ENCODE measurements at regions not wholly inside any gene's neighbourhood (a gene's known extent, or its start where the extent isn't known, plus 50 kb on each side); places are given as distances from the start of the nearest gene placed in this dataset.
A peak's percentile ranks its signal among the peaks of the same experiment; 100 is the strongest.

DNA sequence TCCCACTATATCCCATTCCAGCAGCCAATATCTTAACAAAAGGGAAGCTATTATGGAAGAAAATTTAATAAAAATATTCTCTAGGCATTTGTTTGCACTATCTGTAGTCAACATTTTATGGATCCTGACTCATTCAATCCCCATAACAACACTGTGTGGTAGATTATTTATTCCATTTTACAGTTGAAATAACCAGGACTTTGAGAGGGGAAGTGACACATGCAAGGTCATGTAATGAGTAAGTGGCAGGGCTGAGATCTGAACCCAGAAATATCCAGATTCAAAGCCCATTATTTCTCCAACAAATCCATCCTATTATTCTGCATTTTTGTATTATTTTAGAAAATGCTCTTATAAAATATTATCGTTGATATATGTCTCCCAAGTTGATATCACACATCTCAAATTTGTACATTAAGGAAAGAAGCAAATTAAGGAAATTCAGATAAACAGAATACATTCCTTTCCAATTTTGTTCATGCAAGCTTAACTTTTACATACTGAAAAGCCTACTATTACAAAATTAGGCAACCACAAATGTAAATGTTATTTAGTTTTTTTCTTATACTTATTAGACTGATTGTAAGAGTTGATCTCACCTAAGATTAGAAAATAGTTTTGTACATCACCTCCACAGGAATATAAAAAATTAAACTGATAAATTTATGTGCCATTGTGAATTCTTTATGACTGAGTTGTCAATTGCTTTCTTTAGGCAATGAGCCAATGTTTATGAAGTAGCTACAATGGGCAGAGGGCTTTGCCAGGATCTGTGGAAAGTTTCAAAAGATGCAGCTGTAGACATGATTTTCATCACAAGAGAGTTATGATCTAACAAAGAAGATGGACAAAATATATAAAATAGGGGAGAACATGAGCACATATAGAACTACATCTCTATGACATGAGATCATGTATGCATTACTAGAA, 55.1 kb upstream of the E2F7 start:
- Histone ChIP-seq H2AFZ (ENCODE audit: low read depth, low read length) (peak overlapping the region; percentile 53), H4K20me1 (replicated peaks; ENCODE audit: control insufficient read depth, extremely low read depth, insufficient read depth, low read length) (no peaks in the 10 kb centered on the region), H3K9me3 (replicated peaks; ENCODE audit: control insufficient read depth, insufficient read depth, low read length) (no peaks in the 10 kb centered on the region), H3K27me3 (ENCODE audit: control insufficient read depth in 2 of 2, insufficient read depth in 2 of 2, low read length in 2 of 2) (no peaks in the 10 kb centered on the region), H3K36me3 (ENCODE audit: control insufficient read depth in 2 of 2, extremely low read depth in 1 of 2, insufficient read depth in 2 of 2, low read length in 2 of 2) (no peaks in the 10 kb centered on the region), H3K9me1 (replicated peaks; ENCODE audit: control insufficient read depth, extremely low read depth, insufficient read depth, low read length) (no peaks in the 10 kb centered on the region), H3K4me2 (ENCODE audit: insufficient read depth, low read length) (peak overlapping the region; percentile 85), H3K79me2 (ENCODE audit: control insufficient read depth, insufficient read depth, low read length) (no peaks in the 10 kb centered on the region), H3K4me3 (replicated peaks in 1 of 3; ENCODE audit: insufficient read depth in 1 of 3, low read depth in 1 of 3, low read length in 3 of 3) (no peak overlapping the region), H3K4me1 (ENCODE audit: control insufficient read depth, extremely low read depth, insufficient read depth, low read length) (peaks cover 59% of the 10 kb centered on the region), H3K27ac (ENCODE audit: insufficient read depth, low read depth, low read length) (peak overlapping the region; percentile 96), H3K9ac (replicated peaks; ENCODE audit: extremely low read depth, insufficient read depth, low read length) (peak overlapping the region; percentile 84)
- dilution Hi-C loops (cut with MboI; ENCODE audit: extremely low pct_ligation_motif_present, low sequenced_read_pairs) = no loop called here
- intact Hi-C loops (cut with micrococcal nuclease) = loop anchor here (1.0 to 5.0 kb wide), 7 partner anchors 17 to 820 kb away; partner anchors contain the start of gene E2F7
- POLR2A ChIA-PET = interaction anchor here (0.7 kb wide), 1 partner anchor 18 kb away, joined by 3 read pairs; no protein-coding TSS in a partner anchor
- CTCF ChIA-PET = interaction anchor here (0.7 to 1.8 kb wide), 6 partner anchors 14 to 110 kb away, joined by 3 to 6 read pairs (median 4); no protein-coding TSS in a partner anchor
- peak; percentile 89 for DNase-seq (ENCODE audit: low read depth, low spot score)
- BruUV-seq (replicated peaks) = TSS peak; percentile 32
- TF ChIP-seq POLR2A (IDR thresholded peaks at IDR 0.05; ENCODE audit: low read depth, low read length) = no peak
- TF ChIP-seq FOS (IDR thresholded peaks at IDR 0.05; ENCODE audit: borderline replicate concordance, insufficient read depth, low read length) = peak; percentile 95
- TF ChIP-seq JUN (IDR thresholded peaks at IDR 0.05; ENCODE audit: borderline replicate concordance, insufficient read depth, insufficient read length, low read depth) = peak; percentile 90
- peak; percentile 86 for FAIRE-seq

- DNase-seq (ENCODE audit: low read depth, low spot score) (no peak), FAIRE-seq (no peak)
- Histone ChIP-seq H3K9me1 (replicated peaks; ENCODE audit: control insufficient read depth, extremely low read depth, insufficient read depth, low read length) (no peaks in the 10 kb centered on the region), H3K27me3 (ENCODE audit: control insufficient read depth in 2 of 2, insufficient read depth in 2 of 2, low read length in 2 of 2) (no peaks in the 10 kb centered on the region), H3K27ac (ENCODE audit: insufficient read depth, low read depth, low read length) (no peak overlapping the region), H3K4me3 (replicated peaks in 1 of 3; ENCODE audit: insufficient read depth in 1 of 3, low read depth in 1 of 3, low read length in 3 of 3) (no peak overlapping the region), H3K9ac (replicated peaks; ENCODE audit: extremely low read depth, insufficient read depth, low read length) (no peak overlapping the region), H3K79me2 (ENCODE audit: control insufficient read depth, insufficient read depth, low read length) (no peaks in the 10 kb centered on the region), H2AFZ (ENCODE audit: low read depth, low read length) (no peak overlapping the region), H4K20me1 (replicated peaks; ENCODE audit: control insufficient read depth, extremely low read depth, insufficient read depth, low read length) (no peaks in the 10 kb centered on the region), H3K36me3 (ENCODE audit: control insufficient read depth in 2 of 2, extremely low read depth in 1 of 2, insufficient read depth in 2 of 2, low read length in 2 of 2) (no peaks in the 10 kb centered on the region), H3K9me3 (replicated peaks; ENCODE audit: control insufficient read depth, insufficient read depth, low read length) (no peaks in the 10 kb centered on the region), H3K4me2 (ENCODE audit: insufficient read depth, low read length) (no peak overlapping the region), H3K4me1 (ENCODE audit: control insufficient read depth, extremely low read depth, insufficient read depth, low read length) (peaks cover 67% of the 10 kb centered on the region)
- ChIA-PET POLR2A (no interaction called here), CTCF (no interaction called here)
- no TSS peak for BruUV-seq (replicated peaks)
- no peak for TF ChIP-seq EZH2 (IDR thresholded peaks at IDR 0.05; ENCODE audit: borderline replicate concordance, low read depth, low read length, severe bottlenecking)
- peak; percentile 51 for TF ChIP-seq FOS (IDR thresholded peaks at IDR 0.05; ENCODE audit: borderline replicate concordance, insufficient read depth, low read length)
- no peak for TF ChIP-seq MYC (IDR thresholded peaks at IDR 0.05; ENCODE audit: low read depth, low read length)
- intact Hi-C loops (cut with micrococcal nuclease) = no loop called here
- dilution Hi-C loops (cut with MboI; ENCODE audit: extremely low pct_ligation_motif_present, low sequenced_read_pairs) = no loop called here
Observed at GRCh38 chr12:77118696-77119095, 53.3 kb upstream of the E2F7 start.

All from endothelial cell of umbilical vein (primary cell).